Stomach (tissue), 4 donors: ENCODE measurements at regions not wholly inside any gene's neighbourhood (a gene's known extent, or its start where the extent isn't known, plus 50 kb on each side); places are given as distances from the start of the nearest gene placed in this dataset.

Experiments
- CTCF ChIP-seq, 7 experiments: fragments of 450-650 bp in 4 of 7; fragments of 200-600 bp in 3 of 7; sonication (generic) in 3 of 7; IDR thresholded peaks; one replicate each; pipeline ENCODE4 v1.5.1; 2016 to 2019; ENCODE audit warnings: antibody characterized with exemption in 7 of 7, control low read depth in 2 of 7, mild to moderate bottlenecking in 1 of 7
- EP300 ChIP-seq: sonication (generic); formaldehyde crosslinking; IDR thresholded peaks from one replicate; pipeline ENCODE4 v1.6.1; 2017; ENCODE audit warnings: antibody characterized with exemption

- TF ChIP-seq EP300 = no peak
- TF ChIP-seq CTCF (IDR thresholded peaks at IDR 0.05) = no peak
Measured at GRCh38 chr1:243984788-243985187, 66.3 kb upstream of the ZBTB18 start.
